HEK293 (cell line): ENCODE measurements at regions not wholly inside any gene's neighbourhood (a gene's known extent, or its start where the extent isn't known, plus 50 kb on each side); places are given as distances from the start of the nearest gene placed in this dataset.

Experiments
- IKZF3 ChIP-seq: fragments of 450-650 bp; IDR thresholded peaks from 2 replicates; pipeline ENCODE4 v1.5.0; 2018; ENCODE audit warnings: missing biosample characterization, mild to moderate bottlenecking, missing genetic modification characterization, moderate library complexity
- TCF7L2 ChIP-seq: IDR thresholded peaks from 2 replicates; pipeline ENCODE4 v1.6.1; 2011; ENCODE audit warnings: low read depth, mild to moderate bottlenecking, inconsistent platforms, low read length, moderate library complexity, borderline replicate concordance
- ZBTB11 ChIP-seq: fragments of 450-650 bp; formaldehyde crosslinking; conservative IDR thresholded peaks from 2 replicates; pipeline ENCODE4 v1.5.1; 2016; ENCODE audit warnings: low read depth, missing biosample characterization, missing genetic modification characterization
- ZNF155 ChIP-seq: fragments of 450-650 bp; formaldehyde crosslinking; IDR thresholded peaks from 2 replicates; pipeline ENCODE4 v1.5.1; 2016; ENCODE audit warnings: missing biosample characterization, missing genetic modification characterization
- ZNF266 ChIP-seq: fragments of 450-650 bp; formaldehyde crosslinking; IDR thresholded peaks from 2 replicates; pipeline ENCODE4 v1.5.1; 2016; ENCODE audit warnings: missing biosample characterization, missing genetic modification characterization, low read depth
- ZNF585B ChIP-seq: fragments of 450-650 bp; formaldehyde crosslinking; IDR thresholded peaks from 2 replicates; pipeline ENCODE4 v1.5.1; 2016; ENCODE audit warnings: missing biosample characterization, missing genetic modification characterization
- TF ChIP-seq, protein P1 (sequence below): fragments of 450-650 bp; formaldehyde crosslinking; IDR thresholded peaks from 2 replicates; pipeline ENCODE4 v1.5.1; 2016; ENCODE audit warnings: missing biosample characterization, missing genetic modification characterization

- TF ChIP-seq, protein P1, sequence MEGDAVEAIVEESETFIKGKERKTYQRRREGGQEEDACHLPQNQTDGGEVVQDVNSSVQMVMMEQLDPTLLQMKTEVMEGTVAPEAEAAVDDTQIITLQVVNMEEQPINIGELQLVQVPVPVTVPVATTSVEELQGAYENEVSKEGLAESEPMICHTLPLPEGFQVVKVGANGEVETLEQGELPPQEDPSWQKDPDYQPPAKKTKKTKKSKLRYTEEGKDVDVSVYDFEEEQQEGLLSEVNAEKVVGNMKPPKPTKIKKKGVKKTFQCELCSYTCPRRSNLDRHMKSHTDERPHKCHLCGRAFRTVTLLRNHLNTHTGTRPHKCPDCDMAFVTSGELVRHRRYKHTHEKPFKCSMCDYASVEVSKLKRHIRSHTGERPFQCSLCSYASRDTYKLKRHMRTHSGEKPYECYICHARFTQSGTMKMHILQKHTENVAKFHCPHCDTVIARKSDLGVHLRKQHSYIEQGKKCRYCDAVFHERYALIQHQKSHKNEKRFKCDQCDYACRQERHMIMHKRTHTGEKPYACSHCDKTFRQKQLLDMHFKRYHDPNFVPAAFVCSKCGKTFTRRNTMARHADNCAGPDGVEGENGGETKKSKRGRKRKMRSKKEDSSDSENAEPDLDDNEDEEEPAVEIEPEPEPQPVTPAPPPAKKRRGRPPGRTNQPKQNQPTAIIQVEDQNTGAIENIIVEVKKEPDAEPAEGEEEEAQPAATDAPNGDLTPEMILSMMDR (tag by site-specific recombination): no peak
- TF ChIP-seq TCF7L2 (no peak), ZBTB11 (tag by site-specific recombination) (no peak), ZNF585B (no peak), IKZF3 (tag by site-specific recombination) (no peak), ZNF155 (tag by site-specific recombination) (no peak), ZNF266 (tag by site-specific recombination) (no peak)
Measured at GRCh38 chr3:34388830-34389229, 590.4 kb downstream of the PDCD6IP start.
